Spleen (tissue), 11 donors: ENCODE measurements at regions not wholly inside any gene's neighbourhood (a gene's known extent, or its start where the extent isn't known, plus 50 kb on each side); places are given as distances from the start of the nearest gene placed in this dataset.

Source experiments
- DNase-seq: peaks from one replicate; pipeline ENCODE4 v3.0.0-alpha.2; 2020
- H3K27ac ChIP-seq, 8 donors: fragments of 200-600 bp; sonication (generic) in 7 of 8; 1 replicate in 4 of 8; 2 replicates in 4 of 8; pipeline versions ENCODE4 v1.5.0 to v1.8.0; 2016 to 2021; ENCODE audit warnings: inconsistent platforms in 4 of 8, mild to moderate bottlenecking in 4 of 8, moderate library complexity in 1 of 8
- H3K27me3 ChIP-seq, 7 donors: fragments of 200-600 bp; sonication (generic) in 6 of 7; replicated peaks in 1 of 7; 1 replicate in 4 of 7; 2 replicates in 3 of 7; pipeline versions ENCODE4 v1.5.0 to v1.8.0; 2016 to 2021; ENCODE audit warnings: inconsistent platforms in 3 of 7, mild to moderate bottlenecking in 1 of 7
- H3K36me3 ChIP-seq, 6 donors: fragments of 200-600 bp; sonication (generic) in 5 of 6; 1 replicate in 4 of 6; 2 replicates in 2 of 6; pipeline versions ENCODE4 v1.5.0 to v1.8.0; 2016 to 2021; ENCODE audit warnings: inconsistent platforms in 2 of 6
- H3K4me1 ChIP-seq, 6 donors: fragments of 200-600 bp; sonication (generic) in 5 of 6; 1 replicate in 3 of 6; 2 replicates in 3 of 6; pipeline versions ENCODE4 v1.5.0 to v1.8.0; 2016 to 2021; ENCODE audit warnings: inconsistent platforms in 3 of 6
- H3K4me3 ChIP-seq, 8 donors: fragments of 200-600 bp; sonication (generic) in 7 of 8; 1 replicate in 4 of 8; 2 replicates in 4 of 8; pipeline versions ENCODE4 v1.5.0 to v1.8.0; 2016 to 2021; ENCODE audit warnings: inconsistent platforms in 4 of 8, mild to moderate bottlenecking in 4 of 8, moderate library complexity in 2 of 8
- H3K9me3 ChIP-seq, 8 donors: fragments of 200-600 bp; sonication (generic) in 7 of 8; 1 replicate in 4 of 8; 2 replicates in 4 of 8; pipeline versions ENCODE4 v1.5.0 to v1.8.0; 2016 to 2021; ENCODE audit warnings: inconsistent platforms in 4 of 8
- CTCF ChIP-seq, 11 experiments: fragments of 200-600 bp in 7 of 11; fragments of 450-650 bp in 4 of 11; sonication (generic) in 4 of 11; IDR thresholded peaks in 8 of 11; conservative IDR thresholded peaks in 3 of 11; 1 replicate in 7 of 11; 2 replicates in 4 of 11; pipeline versions ENCODE4 v1.4.0 to v1.8.0; 2016 to 2021; ENCODE audit warnings: antibody characterized with exemption in 11 of 11, inconsistent platforms in 4 of 11, mild to moderate bottlenecking in 1 of 11
- POLR2A ChIP-seq, 3 donors: fragments of 450-650 bp; IDR thresholded peaks; one replicate each; pipeline ENCODE4 v1.5.1; 2017; ENCODE audit warnings: antibody characterized with exemption in 3 of 3, mild to moderate bottlenecking in 1 of 3
- POLR2AphosphoS5 ChIP-seq, 3 donors: sonication (generic); formaldehyde crosslinking; IDR thresholded peaks; one replicate each; pipeline ENCODE4 v1.5.1; 2017; ENCODE audit warnings: antibody characterized with exemption in 3 of 3
- WGBS, 5 donors: extraction: QIAGEN DNeasy Blood & Tissue Kit in 3 of 5; methylation state at CpG; one replicate each; pipeline versions ENCODE4 v1.1.5 to v1.1.7; 2013 to 2018; 5-methylcytosine and 5-hydroxymethylcytosine counted together
- intact Hi-C: fragments of 100-400 bp; cut with DNase I; formaldehyde crosslinking; loops from one replicate; pipeline ENCODE4 v1.15.0; 2023; ENCODE audit warnings: low total_unique reads
- donor health status: healthy with polysubstance abuse.
- donor health status: DM: no; HTN: no; CAD: no; lungs with moderate emphysema.
- donor health status: DM: no; HTN: no; CAD: no.
- donor health status: Bipolar disorder and iron deficiency.
- donor health status: healthy.
- donor health status: DM: no; HTN: no; CAD: no.
- donor health status: DM: yes; HTN: yes; CAD: no.

GRCh38 chr4:34373456-34373855, 1870.9 kb downstream of the ARAP2 start:
- TF ChIP-seq POLR2A (IDR thresholded peaks at IDR 0.05) (no peak), POLR2AphosphoS5 (IDR thresholded peaks at IDR 0.05) (no peak), CTCF (IDR thresholded peaks at IDR 0.05 in 8 of 11, conservative IDR thresholded peaks at IDR 0.05 in 3 of 11) (no peak)
- Histone ChIP-seq H3K36me3 (no peaks in the 10 kb centered on the region), H3K27ac (no peak overlapping the region), H3K4me3 (no peak overlapping the region), H3K4me1 (no peaks in the 10 kb centered on the region), H3K27me3 (no peaks in the 10 kb centered on the region), H3K9me3 (no peaks in the 10 kb centered on the region)
- no peak for DNase-seq
- intact Hi-C loops, result no loop called here
- 81 to 97% (median 85%) methylated on average over 3 of the region's 3 CpGs for WGBS, 5 donors

- intact Hi-C loops, result no loop called here
- Histone ChIP-seq H3K36me3 (no peaks in the 10 kb centered on the region), H3K27me3 (no peaks in the 10 kb centered on the region), H3K4me3 (no peak overlapping the region), H3K9me3 (peaks cover 0 to 39% (median 27%) of the 10 kb centered on the region in 8 donors), H3K4me1 (no peaks in the 10 kb centered on the region), H3K27ac (no peak overlapping the region)
- 66 to 87% (median 74%) methylated on average over 2 of the region's 2 CpGs for WGBS, 5 donors
- no peak for TF ChIP-seq POLR2A (IDR thresholded peaks at IDR 0.05)
- TF ChIP-seq POLR2AphosphoS5 (IDR thresholded peaks at IDR 0.05), result no peak
- no peak for TF ChIP-seq CTCF (IDR thresholded peaks at IDR 0.05 in 8 of 11, conservative IDR thresholded peaks at IDR 0.05 in 3 of 11)
- DNase-seq, result no peak
These were observed 1832.1 kb downstream of the ARAP2 start for GRCh38 chr4:34412233-34412632.

GRCh38 chr4:34412911-34413310, 1831.4 kb downstream of the ARAP2 start:
- TF ChIP-seq POLR2A (IDR thresholded peaks at IDR 0.05) (no peak), CTCF (IDR thresholded peaks at IDR 0.05 in 8 of 11, conservative IDR thresholded peaks at IDR 0.05 in 3 of 11) (no peak), POLR2AphosphoS5 (IDR thresholded peaks at IDR 0.05) (no peak)
- WGBS, 5 donors, result 73 to 88% (median 85%) methylated on average over 2 of the region's 2 CpGs

GRCh38 chr4:34417160-34417559, 1827.2 kb downstream of the ARAP2 start:
- 58 to 88% (median 76%) methylated on average over 3 of the region's 3 CpGs for WGBS, 5 donors
- DNase-seq, result peak; percentile 51
- intact Hi-C loops, result no loop called here
- Histone ChIP-seq H3K36me3 (no peaks in the 10 kb centered on the region), H3K9me3 (peaks cover 0 to 11% (median 6%) of the 10 kb centered on the region in 8 donors), H3K4me1 (no peaks in the 10 kb centered on the region), H3K4me3 (no peak overlapping the region), H3K27ac (no peak overlapping the region), H3K27me3 (no peaks in the 10 kb centered on the region)
- TF ChIP-seq POLR2A (IDR thresholded peaks at IDR 0.05) (no peak), POLR2AphosphoS5 (IDR thresholded peaks at IDR 0.05) (no peak), CTCF (IDR thresholded peaks at IDR 0.05 in 8 of 11, conservative IDR thresholded peaks at IDR 0.05 in 3 of 11) (no peak)

More at GRCh38 chr4:34412911-34413310, 1831.4 kb downstream of the ARAP2 start:
- H3K27ac ChIP-seq, result no peak overlapping the region
- peaks cover 0 to 39% (median 27%) of the 10 kb centered on the region in 8 donors for H3K9me3 ChIP-seq
- no peaks in the 10 kb centered on the region for H3K36me3 ChIP-seq
- H3K27me3 ChIP-seq, result no peaks in the 10 kb centered on the region
- no peak for DNase-seq
- no peaks in the 10 kb centered on the region for H3K4me1 ChIP-seq
- no peak overlapping the region for H3K4me3 ChIP-seq
- intact Hi-C loops, result no loop called here
